Right lobe of liver (tissue), 6 donors: ENCODE measurements at regions not wholly inside any gene's neighbourhood (a gene's known extent, or its start where the extent isn't known, plus 50 kb on each side); places are given as distances from the start of the nearest gene placed in this dataset.

Source experiments
- ATAC-seq, 4 donors: fragments of 200-7000 bp; cut with Tn5 transposase; one replicate each; pipeline ENCODE4 v1.9.1; 2020; ENCODE audit warnings: mild to moderate bottlenecking in 4 of 4, moderate library complexity in 4 of 4
- DNase-seq, 3 donors: peaks; one replicate each; pipeline ENCODE4 v3.0.0-alpha.2; 2020
- H3K27ac ChIP-seq, 3 donors: fragments of 200-600 bp; one replicate each; pipeline ENCODE4 v1.8.0; 2022
- H3K27me3 ChIP-seq, 2 donors: fragments of 200-600 bp; one replicate each; pipeline ENCODE4 v1.8.0; 2022
- H3K36me3 ChIP-seq, 4 donors: fragments of 200-600 bp; sonication (generic) in 1 of 4; one replicate each; pipeline versions ENCODE4 v1.5.1 to v1.8.0; 2017 to 2022; ENCODE audit warnings: control low read depth in 1 of 4
- H3K4me1 ChIP-seq, 4 donors: fragments of 200-600 bp; sonication (generic) in 1 of 4; one replicate each; pipeline versions ENCODE4 v1.5.1 to v1.8.0; 2017 to 2022; ENCODE audit warnings: control low read depth in 1 of 4
- H3K4me3 ChIP-seq, 3 donors: fragments of 200-600 bp; one replicate each; pipeline ENCODE4 v1.8.0; 2022
- H3K9me3 ChIP-seq, 4 donors: fragments of 200-600 bp; sonication (generic) in 1 of 4; one replicate each; pipeline versions ENCODE4 v1.5.1 to v1.8.0; 2017 to 2022; ENCODE audit warnings: control low read depth in 1 of 4
- CTCF ChIP-seq, 4 donors: fragments of 200-600 bp in 3 of 4; fragments of 450-650 bp in 1 of 4; IDR thresholded peaks; one replicate each; pipeline versions ENCODE4 v1.5.1 to v1.8.0; 2016 to 2022; ENCODE audit warnings: antibody characterized with exemption in 4 of 4, mild to moderate bottlenecking in 2 of 4
- POLR2A ChIP-seq: fragments of 450-650 bp; IDR thresholded peaks from one replicate; pipeline ENCODE4 v1.6.1; 2017; ENCODE audit warnings: antibody characterized with exemption, mild to moderate bottlenecking
- WGBS: methylation state at CpG from one replicate; pipeline ENCODE4 v1.1.6; 2018; ENCODE audit warnings: low coverage, low lambda C conversion rate; ENCODE audit not compliant: insufficient coverage; ENCODE audit errors: missing lambda C conversion rate; 5-methylcytosine and 5-hydroxymethylcytosine counted together
- intact Hi-C, 2 donors: fragments of 100-400 bp; cut with DNase I; formaldehyde crosslinking; loops; one replicate each; pipeline versions ENCODE4 v1.11.2 to v1.14.1; 2022
- donor health status: DM: no; HTN: yes; CAD: no.
- donor health status: DM: no; HTN: no; CAD: no.
- donor health status: DM: no; HTN: no; CAD: no.
- donor health status: DM: no; HTN: yes; CAD: no.
- donor health status: DM: no; HTN: yes; CAD: no.

GRCh38 chr7:41773756-41774155 lies 70.9 kb upstream of the INHBA start:
- intact Hi-C loops = no loop called here
- WGBS = 75% methylated on average over 4 of the region's 4 CpGs
- H3K36me3 ChIP-seq = no peaks in the 10 kb centered on the region
- no peaks in the 10 kb centered on the region for H3K9me3 ChIP-seq
- no peak overlapping the region for H3K4me3 ChIP-seq
- ATAC-seq = no peak
- no peak overlapping the region for H3K27ac ChIP-seq
- no peaks in the 10 kb centered on the region for H3K27me3 ChIP-seq
- DNase-seq = no peak
- no peaks in the 10 kb centered on the region for H3K4me1 ChIP-seq
- no peak for TF ChIP-seq CTCF (IDR thresholded peaks at IDR 0.05)
- no peak for TF ChIP-seq POLR2A

GRCh38 chr7:41771717-41772116 lies 68.8 kb upstream of the INHBA start:
- H3K27me3 ChIP-seq = no peaks in the 10 kb centered on the region
- H3K4me3 ChIP-seq = no peak overlapping the region
- TF ChIP-seq POLR2A (no peak), CTCF (IDR thresholded peaks at IDR 0.05) (no peak)
- no peak overlapping the region for H3K27ac ChIP-seq
- no peak for ATAC-seq
- DNase-seq = no peak
- no peaks in the 10 kb centered on the region for H3K36me3 ChIP-seq
- H3K4me1 ChIP-seq = no peaks in the 10 kb centered on the region
- no peaks in the 10 kb centered on the region for H3K9me3 ChIP-seq
- 45% methylated on average over 4 of the region's 6 CpGs for WGBS
- intact Hi-C loops = no loop called here

- TF ChIP-seq POLR2A (no peak), CTCF (IDR thresholded peaks at IDR 0.05) (no peak)
- H3K9me3 ChIP-seq = no peaks in the 10 kb centered on the region
- H3K27ac ChIP-seq = no peak overlapping the region
- H3K36me3 ChIP-seq = no peaks in the 10 kb centered on the region
- 61% methylated on average over 4 of the region's 4 CpGs for WGBS
- H3K4me3 ChIP-seq = no peak overlapping the region
- H3K27me3 ChIP-seq = no peaks in the 10 kb centered on the region
- no peak for DNase-seq
- no peaks in the 10 kb centered on the region for H3K4me1 ChIP-seq
- no peak for ATAC-seq
- intact Hi-C loops = no loop called here
Observed at GRCh38 chr7:41769162-41769561, 66.3 kb upstream of the INHBA start.

- no peak overlapping the region for H3K4me3 ChIP-seq
- no peaks in the 10 kb centered on the region for H3K27me3 ChIP-seq
- no peaks in the 10 kb centered on the region for H3K4me1 ChIP-seq
- WGBS = 53% methylated on average over 3 of the region's 4 CpGs
- no peak for TF ChIP-seq CTCF (IDR thresholded peaks at IDR 0.05)
- no peak for TF ChIP-seq POLR2A
- intact Hi-C loops = no loop called here
- no peak for DNase-seq
- ATAC-seq = no peak
- H3K9me3 ChIP-seq = no peaks in the 10 kb centered on the region
- no peaks in the 10 kb centered on the region for H3K36me3 ChIP-seq
- H3K27ac ChIP-seq = no peak overlapping the region
Observed at GRCh38 chr7:41763626-41764025, 60.7 kb upstream of the INHBA start.

- Histone ChIP-seq H3K4me1 (no peaks in the 10 kb centered on the region), H3K4me3 (no peak overlapping the region), H3K27me3 (no peaks in the 10 kb centered on the region), H3K36me3 (no peaks in the 10 kb centered on the region), H3K9me3 (no peaks in the 10 kb centered on the region), H3K27ac (no peak overlapping the region)
- no peak for TF ChIP-seq CTCF (IDR thresholded peaks at IDR 0.05)
- no peak for TF ChIP-seq POLR2A
- DNase-seq = no peak
- no peak for ATAC-seq
- intact Hi-C loops = no loop called here
Observed at GRCh38 chr7:41762641-41763040, 59.8 kb upstream of the INHBA start.
